Hepatocyte (in vitro differentiated cells): ENCODE measurements at regions not wholly inside any gene's neighbourhood (a gene's known extent, or its start where the extent isn't known, plus 50 kb on each side); places are given as distances from the start of the nearest gene placed in this dataset.

Experiments used
- DNase-seq: peaks from one replicate; pipeline ENCODE4 v3.0.0-alpha.2; 2016; ENCODE audit warnings: low spot score
- H2AFZ ChIP-seq: fragments of 200-600 bp; sonication (generic); 2 replicates; pipeline ENCODE4 v1.6.0; 2016; ENCODE audit warnings: antibody characterized with exemption, mild to moderate bottlenecking
- H3K27ac ChIP-seq: fragments of 200-600 bp; sonication (generic); 2 replicates; pipeline ENCODE4 v1.5.1; 2016; ENCODE audit warnings: mild to moderate bottlenecking
- H3K27me3 ChIP-seq: fragments of 200-600 bp; sonication (generic); 2 replicates; pipeline ENCODE4 v1.6.1; 2016
- H3K36me3 ChIP-seq: fragments of 200-600 bp; sonication (generic); replicated peaks from 2 replicates; pipeline ENCODE4 v1.5.1; 2016; ENCODE audit warnings: low read depth; ENCODE audit not compliant: insufficient read depth
- H3K4me1 ChIP-seq: fragments of 200-600 bp; sonication (generic); 2 replicates; pipeline ENCODE4 v1.5.1; 2016; ENCODE audit warnings: mild to moderate bottlenecking, moderate library complexity; ENCODE audit not compliant: insufficient read depth
- H3K4me2 ChIP-seq: fragments of 200-600 bp; sonication (generic); 2 replicates; pipeline ENCODE4 v1.6.0; 2016
- H3K4me3 ChIP-seq: fragments of 200-600 bp; sonication (generic); 2 replicates; pipeline ENCODE4 v1.5.1; 2016; ENCODE audit warnings: mild to moderate bottlenecking
- H3K79me2 ChIP-seq: fragments of 200-600 bp; sonication (generic); 2 replicates; pipeline ENCODE4 v1.6.0; 2017; ENCODE audit warnings: mild to moderate bottlenecking
- H3K9me2 ChIP-seq: fragments of 200-600 bp; sonication (generic); replicated peaks from 2 replicates; pipeline ENCODE4 v1.6.0; 2017; ENCODE audit warnings: mild to moderate bottlenecking; ENCODE audit not compliant: insufficient read depth
- H3K9me3 ChIP-seq: fragments of 200-600 bp; sonication (generic); 2 replicates; pipeline ENCODE4 v1.5.1; 2016; ENCODE audit warnings: low read depth, mild to moderate bottlenecking
- H4K20me1 ChIP-seq: fragments of 200-600 bp; sonication (generic); 2 replicates; pipeline ENCODE4 v1.6.0; 2016; ENCODE audit warnings: mild to moderate bottlenecking; ENCODE audit not compliant: insufficient read depth, poor library complexity, severe bottlenecking
- CTCF ChIP-seq: fragments of 200-600 bp; sonication (generic); IDR thresholded peaks from 2 replicates; pipeline ENCODE4 v1.5.1; 2016; ENCODE audit warnings: antibody characterized with exemption, mild to moderate bottlenecking; ENCODE audit not compliant: poor library complexity
- EZH2 ChIP-seq: fragments of 200-600 bp; sonication (generic); IDR thresholded peaks from 2 replicates; pipeline ENCODE4 v1.6.1; 2016; ENCODE audit warnings: antibody characterized with exemption, mild to moderate bottlenecking, borderline replicate concordance
- EZH2phosphoT487 ChIP-seq: fragments of 200-600 bp; sonication (generic); IDR thresholded peaks from one replicate; pipeline ENCODE4 v1.6.1; 2018; ENCODE audit warnings: antibody characterized with exemption, mild to moderate bottlenecking, low read depth, moderate library complexity; ENCODE audit not compliant: unreplicated experiment, severe bottlenecking
- WGBS: methylation state at CpG from one replicate; pipeline ENCODE4 v1.1.6; 2016; ENCODE audit warnings: low lambda C conversion rate; ENCODE audit errors: missing lambda C conversion rate; 5-methylcytosine and 5-hydroxymethylcytosine counted together

- H3K9me3 ChIP-seq = no peaks in the 10 kb centered on the region
- no peak overlapping the region for H3K27ac ChIP-seq
- H3K79me2 ChIP-seq = no peaks in the 10 kb centered on the region
- 50% methylated on average over 1 of the region's 1 CpG for WGBS
- H3K9me2 ChIP-seq = no peaks in the 10 kb centered on the region
- H3K27me3 ChIP-seq = no peaks in the 10 kb centered on the region
- no peaks in the 10 kb centered on the region for H4K20me1 ChIP-seq
- no peak overlapping the region for H3K4me3 ChIP-seq
- DNase-seq = no peak
- no peak overlapping the region for H3K4me2 ChIP-seq
- no peaks in the 10 kb centered on the region for H3K36me3 ChIP-seq
- no peak overlapping the region for H2AFZ ChIP-seq
- H3K4me1 ChIP-seq = peaks cover 12% of the 10 kb centered on the region
- TF ChIP-seq EZH2 = no peak
- no peak for TF ChIP-seq EZH2phosphoT487
- TF ChIP-seq CTCF = no peak
These were observed 373.6 kb upstream of the SGCD start for GRCh38 chr5:155953335-155953734.

GRCh38 chr5:155954701-155955445 is 372.1 kb upstream of the SGCD start:
- H4K20me1 ChIP-seq = no peaks in the 10 kb centered on the region
- no peak overlapping the region for H3K4me3 ChIP-seq
- H3K9me2 ChIP-seq = no peaks in the 10 kb centered on the region
- no peaks in the 10 kb centered on the region for H3K9me3 ChIP-seq
- H3K27ac ChIP-seq = no peak overlapping the region
- H3K4me2 ChIP-seq = no peak overlapping the region
- DNase-seq = no peak
- 90% methylated on average over 6 of the region's 6 CpGs for WGBS
- TF ChIP-seq EZH2phosphoT487 (no peak), CTCF (no peak), EZH2 (no peak)
- no peaks in the 10 kb centered on the region for H3K36me3 ChIP-seq
- H3K4me1 ChIP-seq = peaks cover 12% of the 10 kb centered on the region
- H3K79me2 ChIP-seq = no peaks in the 10 kb centered on the region
- H3K27me3 ChIP-seq = no peaks in the 10 kb centered on the region
- no peak overlapping the region for H2AFZ ChIP-seq

- no peak overlapping the region for H3K4me2 ChIP-seq
- no peaks in the 10 kb centered on the region for H3K9me2 ChIP-seq
- H4K20me1 ChIP-seq = no peaks in the 10 kb centered on the region
- no peak overlapping the region for H3K27ac ChIP-seq
- no peak overlapping the region for H3K4me3 ChIP-seq
- no peak for DNase-seq
- H3K9me3 ChIP-seq = no peaks in the 10 kb centered on the region
- H3K36me3 ChIP-seq = no peaks in the 10 kb centered on the region
- H2AFZ ChIP-seq = no peak overlapping the region
- H3K79me2 ChIP-seq = no peaks in the 10 kb centered on the region
- WGBS = 90% methylated on average over 3 of the region's 3 CpGs
- H3K4me1 ChIP-seq = peaks cover 4% of the 10 kb centered on the region
- no peaks in the 10 kb centered on the region for H3K27me3 ChIP-seq
- TF ChIP-seq EZH2phosphoT487 (no peak), CTCF (no peak), EZH2 (no peak)
These were observed 369.1 kb upstream of the SGCD start for GRCh38 chr5:155957884-155958283.
